Body of pancreas (tissue), 4 donors: ENCODE measurements at regions not wholly inside any gene's neighbourhood (a gene's known extent, or its start where the extent isn't known, plus 50 kb on each side); places are given as distances from the start of the nearest gene placed in this dataset.

ENCODE experiments used
- ATAC-seq: fragments of 150-250 bp; one replicate; pipeline ENCODE4 v1.9.1; 2016
- DNase-seq, 4 donors: peaks; one replicate each; pipeline ENCODE4 v3.0.0-alpha.2; 2019
- H3K27ac ChIP-seq, 4 donors: fragments of 200-600 bp; sonication (generic); 1 replicate in 3 of 4; 2 replicates in 1 of 4; pipeline versions ENCODE4 v1.5.1 to v1.6.1; 2016 to 2019; ENCODE audit warnings: mild to moderate bottlenecking in 1 of 4, mixed read lengths in 1 of 4, moderate library complexity in 1 of 4
- H3K27me3 ChIP-seq, 2 donors: fragments of 200-600 bp; sonication (generic); one replicate each; pipeline ENCODE4 v1.6.0; 2016; ENCODE audit warnings: mild to moderate bottlenecking in 1 of 2
- H3K36me3 ChIP-seq, 2 donors: fragments of 200-600 bp; sonication (generic); replicated peaks in 1 of 2; 2 replicates each; pipeline ENCODE4 v1.5.1; 2016; ENCODE audit warnings: low read depth in 2 of 2; ENCODE audit not compliant: insufficient read depth in 1 of 2
- H3K4me1 ChIP-seq: fragments of 200-600 bp; sonication (generic); one replicate; pipeline ENCODE4 v1.6.0; 2016
- H3K4me3 ChIP-seq, 2 donors: fragments of 200-600 bp; sonication (generic); 1 replicate in 1 of 2; 2 replicates in 1 of 2; pipeline ENCODE4 v1.5.1; 2016 to 2019
- H3K9me3 ChIP-seq, 3 donors: fragments of 200-600 bp; sonication (generic); 1 replicate in 2 of 3; 2 replicates in 1 of 3; pipeline ENCODE4 v1.5.1; 2016
- CTCF ChIP-seq, 7 experiments: fragments of 450-650 bp in 4 of 7; fragments of 200-600 bp in 3 of 7; sonication (generic) in 3 of 7; IDR thresholded peaks; one replicate each; pipeline ENCODE4 v1.5.1; 2016 to 2019; ENCODE audit warnings: antibody characterized with exemption in 7 of 7
- POLR2A ChIP-seq, 3 donors: fragments of 450-650 bp; IDR thresholded peaks; one replicate each; pipeline ENCODE4 v1.6.1; 2016; ENCODE audit warnings: antibody characterized with exemption in 3 of 3, mild to moderate bottlenecking in 2 of 3
- WGBS, 2 donors: methylation state at CpG; one replicate each; pipeline ENCODE4 v1.1.5; 2017; 5-methylcytosine and 5-hydroxymethylcytosine counted together
- intact Hi-C: fragments of 100-400 bp; cut with DNase I; formaldehyde crosslinking; loops from one replicate; pipeline ENCODE4 v1.15.1; 2023

- Histone ChIP-seq H3K4me3 (no peak overlapping the region), H3K9me3 (no peaks in the 10 kb centered on the region), H3K27me3 (no peaks in the 10 kb centered on the region), H3K4me1 (peaks cover 31% of the 10 kb centered on the region), H3K27ac (no peak overlapping the region), H3K36me3 (no peaks in the 10 kb centered on the region)
- TF ChIP-seq CTCF (IDR thresholded peaks at IDR 0.05) (no peak), POLR2A (IDR thresholded peaks at IDR 0.05) (no peak)
- no peak for ATAC-seq
- 83 to 91% methylated on average over 4 of the region's 4 CpGs for WGBS, 2 donors
- intact Hi-C loops = no loop called here
- no peak for DNase-seq
Observed at GRCh38 chr2:23121968-23122648, 262.9 kb upstream of the KLHL29 start.

GRCh38 chr2:23122681-23123215 lies 262.2 kb upstream of the KLHL29 start:
- peaks cover 37% of the 10 kb centered on the region for H3K4me1 ChIP-seq
- H3K36me3 ChIP-seq = no peaks in the 10 kb centered on the region
- DNase-seq = peak in 1 of 4 donors; percentile 14
- H3K27ac ChIP-seq = no peak overlapping the region
- no peak overlapping the region for H3K4me3 ChIP-seq
- 45 to 46% methylated on average over 5 of the region's 5 CpGs for WGBS, 2 donors
- TF ChIP-seq POLR2A (IDR thresholded peaks at IDR 0.05) = no peak
- no peak for TF ChIP-seq CTCF (IDR thresholded peaks at IDR 0.05)
- intact Hi-C loops = no loop called here
- no peak for ATAC-seq
- no peaks in the 10 kb centered on the region for H3K9me3 ChIP-seq
- no peaks in the 10 kb centered on the region for H3K27me3 ChIP-seq

GRCh38 chr2:23123686-23124085 lies 261.3 kb upstream of the KLHL29 start:
- Histone ChIP-seq H3K27ac (no peak overlapping the region), H3K4me3 (no peak overlapping the region), H3K27me3 (no peaks in the 10 kb centered on the region), H3K9me3 (no peaks in the 10 kb centered on the region), H3K36me3 (no peaks in the 10 kb centered on the region), H3K4me1 (peaks cover 46% of the 10 kb centered on the region)
- TF ChIP-seq CTCF (IDR thresholded peaks at IDR 0.05) (no peak), POLR2A (IDR thresholded peaks at IDR 0.05) (no peak)
- intact Hi-C loops = no loop called here
- DNase-seq (no peak), ATAC-seq (no peak)
- 91 to 98% methylated on average over 2 of the region's 2 CpGs for WGBS, 2 donors

GRCh38 chr2:23124214-23124750 lies 260.7 kb upstream of the KLHL29 start:
- Histone ChIP-seq H3K9me3 (no peaks in the 10 kb centered on the region), H3K4me3 (no peak overlapping the region), H3K27ac (no peak overlapping the region), H3K4me1 (peaks cover 46% of the 10 kb centered on the region), H3K27me3 (no peaks in the 10 kb centered on the region), H3K36me3 (no peaks in the 10 kb centered on the region)
- WGBS, 2 donors = 84 to 89% methylated on average over 7 of the region's 7 CpGs
- intact Hi-C loops = no loop called here
- TF ChIP-seq CTCF (IDR thresholded peaks at IDR 0.05) (no peak), POLR2A (IDR thresholded peaks at IDR 0.05) (no peak)
- DNase-seq (no peak), ATAC-seq (no peak)
